Upper lobe of left lung (tissue), 4 donors: ENCODE measurements at regions not wholly inside any gene's neighbourhood (a gene's known extent, or its start where the extent isn't known, plus 50 kb on each side); places are given as distances from the start of the nearest gene placed in this dataset.

Experiments
- CTCF ChIP-seq, 6 experiments: fragments of 450-650 bp in 4 of 6; fragments of 200-600 bp in 2 of 6; sonication (generic) in 2 of 6; IDR thresholded peaks; one replicate each; pipeline ENCODE4 v1.5.1; 2016 to 2019; ENCODE audit warnings: antibody characterized with exemption in 6 of 6
- EP300 ChIP-seq, 4 donors: sonication (generic); formaldehyde crosslinking; IDR thresholded peaks; one replicate each; pipeline ENCODE4 v1.5.1; 2017; ENCODE audit warnings: antibody characterized with exemption in 4 of 4, control low read depth in 2 of 4
- POLR2A ChIP-seq, 4 donors: fragments of 450-650 bp; IDR thresholded peaks; one replicate each; pipeline ENCODE4 v1.5.1; 2016 to 2017; ENCODE audit warnings: antibody characterized with exemption in 4 of 4, mild to moderate bottlenecking in 2 of 4
- POLR2AphosphoS5 ChIP-seq, 2 donors: sonication (generic); formaldehyde crosslinking; IDR thresholded peaks; one replicate each; pipeline ENCODE4 v1.5.1; 2017; ENCODE audit warnings: antibody characterized with exemption in 2 of 2

GRCh38 chr7:45311597-45311996, 154.0 kb downstream of the RAMP3 start:
- TF ChIP-seq CTCF (IDR thresholded peaks at IDR 0.05) (no peak), POLR2A (IDR thresholded peaks at IDR 0.05) (no peak), POLR2AphosphoS5 (IDR thresholded peaks at IDR 0.05) (no peak), EP300 (IDR thresholded peaks at IDR 0.05) (no peak)
